ENCODE measurements at regions not wholly inside any gene's neighbourhood (a gene's known extent, or its start where the extent isn't known, plus 50 kb on each side); places are given as distances from the start of the nearest gene placed in this dataset.

GRCh38 chr5:110019780-110020179, 330.1 kb downstream of the MAN2A1 start:
- Histone ChIP-seq H3K4me1 (no peaks in the 10 kb centered on the region), H3K27ac (no peak overlapping the region), H3K4me3 (no peak overlapping the region), H3K36me3 (no peaks in the 10 kb centered on the region), H3K27me3 (no peaks in the 10 kb centered on the region), H3K9me3 (no peaks in the 10 kb centered on the region)
- 87 to 91% methylated on average over 4 of the region's 4 CpGs for WGBS, 2 donors
- no peak for DNase-seq (ENCODE audit: low spot score in 2 of 2)
- TF ChIP-seq, protein P1, sequence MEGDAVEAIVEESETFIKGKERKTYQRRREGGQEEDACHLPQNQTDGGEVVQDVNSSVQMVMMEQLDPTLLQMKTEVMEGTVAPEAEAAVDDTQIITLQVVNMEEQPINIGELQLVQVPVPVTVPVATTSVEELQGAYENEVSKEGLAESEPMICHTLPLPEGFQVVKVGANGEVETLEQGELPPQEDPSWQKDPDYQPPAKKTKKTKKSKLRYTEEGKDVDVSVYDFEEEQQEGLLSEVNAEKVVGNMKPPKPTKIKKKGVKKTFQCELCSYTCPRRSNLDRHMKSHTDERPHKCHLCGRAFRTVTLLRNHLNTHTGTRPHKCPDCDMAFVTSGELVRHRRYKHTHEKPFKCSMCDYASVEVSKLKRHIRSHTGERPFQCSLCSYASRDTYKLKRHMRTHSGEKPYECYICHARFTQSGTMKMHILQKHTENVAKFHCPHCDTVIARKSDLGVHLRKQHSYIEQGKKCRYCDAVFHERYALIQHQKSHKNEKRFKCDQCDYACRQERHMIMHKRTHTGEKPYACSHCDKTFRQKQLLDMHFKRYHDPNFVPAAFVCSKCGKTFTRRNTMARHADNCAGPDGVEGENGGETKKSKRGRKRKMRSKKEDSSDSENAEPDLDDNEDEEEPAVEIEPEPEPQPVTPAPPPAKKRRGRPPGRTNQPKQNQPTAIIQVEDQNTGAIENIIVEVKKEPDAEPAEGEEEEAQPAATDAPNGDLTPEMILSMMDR (IDR thresholded peaks at IDR 0.05), result no peak
- TF ChIP-seq EP300 (IDR thresholded peaks at IDR 0.05) (no peak), POLR2A (IDR thresholded peaks at IDR 0.05) (no peak)

- 85 to 93% methylated on average over 3 of the region's 3 CpGs for WGBS, 2 donors
- no peaks in the 10 kb centered on the region for H3K27me3 ChIP-seq
- DNase-seq (ENCODE audit: low spot score in 2 of 2), result no peak
- H3K4me3 ChIP-seq, result no peak overlapping the region
- no peaks in the 10 kb centered on the region for H3K9me3 ChIP-seq
- no peaks in the 10 kb centered on the region for H3K4me1 ChIP-seq
- no peak overlapping the region for H3K27ac ChIP-seq
- TF ChIP-seq EP300 (IDR thresholded peaks at IDR 0.05), result no peak
- TF ChIP-seq, protein P1 (IDR thresholded peaks at IDR 0.05), result no peak
- TF ChIP-seq POLR2A (IDR thresholded peaks at IDR 0.05), result no peak
- H3K36me3 ChIP-seq, result no peaks in the 10 kb centered on the region
Observed at GRCh38 chr5:110021251-110021650, 331.5 kb downstream of the MAN2A1 start.

DNA sequence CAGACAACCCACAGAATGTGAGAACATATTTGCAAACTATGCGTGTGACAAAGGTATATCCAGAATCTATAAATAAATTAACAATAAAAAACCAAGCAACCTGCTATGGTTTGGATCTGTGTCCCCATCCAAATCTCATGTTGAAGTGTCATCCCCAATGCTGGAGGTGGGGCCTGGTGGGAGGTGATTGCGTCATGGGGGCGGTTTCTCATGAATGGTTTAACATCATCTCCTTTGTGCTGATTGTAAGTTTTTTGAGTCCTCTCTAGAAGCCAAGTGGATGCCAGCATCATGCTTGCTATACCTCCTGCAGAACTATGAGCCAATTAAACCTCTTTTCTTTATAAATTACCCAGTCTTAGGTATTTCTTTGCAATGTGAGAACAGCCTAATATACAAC, 335.4 kb downstream of the MAN2A1 start:
- Histone ChIP-seq H3K27me3 (no peaks in the 10 kb centered on the region), H3K4me3 (no peak overlapping the region), H3K4me1 (no peaks in the 10 kb centered on the region), H3K27ac (no peak overlapping the region), H3K36me3 (no peaks in the 10 kb centered on the region), H3K9me3 (no peaks in the 10 kb centered on the region)
- DNase-seq (ENCODE audit: low spot score in 2 of 2), result no peak
- TF ChIP-seq, protein P1 (IDR thresholded peaks at IDR 0.05), result no peak
- TF ChIP-seq EP300 (IDR thresholded peaks at IDR 0.05), result no peak
- TF ChIP-seq POLR2A (IDR thresholded peaks at IDR 0.05), result no peak
- 93 to 94% methylated on average over 3 of the region's 3 CpGs for WGBS, 2 donors

GRCh38 chr5:110027527-110028322, 338.0 kb downstream of the MAN2A1 start:
- TF ChIP-seq, protein P1 (IDR thresholded peaks at IDR 0.05), result no peak
- TF ChIP-seq EP300 (IDR thresholded peaks at IDR 0.05), result no peak
- no peak for TF ChIP-seq POLR2A (IDR thresholded peaks at IDR 0.05)
- no peaks in the 10 kb centered on the region for H3K9me3 ChIP-seq
- H3K27ac ChIP-seq, result no peak overlapping the region
- DNase-seq (ENCODE audit: low spot score in 2 of 2), result no peak
- 34 to 55% methylated on average over 1 of the region's 1 CpG for WGBS, 2 donors
- no peaks in the 10 kb centered on the region for H3K4me1 ChIP-seq
- H3K36me3 ChIP-seq, result no peaks in the 10 kb centered on the region
- no peaks in the 10 kb centered on the region for H3K27me3 ChIP-seq
- H3K4me3 ChIP-seq, result no peak overlapping the region

DNA sequence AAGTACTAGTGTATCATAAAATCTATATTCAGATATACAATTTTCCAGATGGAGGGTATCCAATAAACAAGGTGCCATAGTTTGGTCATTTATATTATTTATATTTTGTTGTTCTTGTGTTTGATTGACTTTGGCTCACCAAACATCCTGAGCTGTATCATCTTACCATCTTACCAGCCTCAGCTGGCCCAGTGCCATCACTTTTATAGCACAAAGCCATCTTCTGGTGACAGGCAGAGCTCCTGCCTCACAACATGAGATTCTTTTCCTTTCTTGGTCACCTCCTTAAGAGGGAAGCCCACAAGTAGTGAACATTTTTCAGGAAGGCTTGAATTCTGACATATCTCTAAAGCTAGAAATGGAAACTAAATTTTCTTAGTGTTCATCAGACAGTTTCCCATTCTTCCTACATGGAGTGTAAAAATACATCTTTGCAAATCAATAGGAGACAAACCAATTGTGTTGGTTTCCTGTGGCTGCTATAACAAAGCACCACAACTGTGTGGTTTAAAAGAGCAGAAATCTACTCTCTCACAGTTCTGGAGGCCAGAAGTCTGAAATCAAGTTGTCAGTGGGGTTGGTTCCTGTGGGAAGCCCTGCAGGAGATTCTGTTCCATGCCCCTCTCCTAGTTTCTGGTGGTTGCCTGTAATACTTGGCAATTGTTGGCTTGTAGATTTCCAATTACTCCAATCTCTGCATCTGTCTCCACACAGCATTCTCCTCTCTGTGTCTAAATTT, 341.8 kb downstream of the MAN2A1 start:
- Histone ChIP-seq H3K27me3 (no peaks in the 10 kb centered on the region), H3K27ac (no peak overlapping the region), H3K4me1 (no peaks in the 10 kb centered on the region), H3K9me3 (no peaks in the 10 kb centered on the region), H3K4me3 (no peak overlapping the region), H3K36me3 (no peaks in the 10 kb centered on the region)
- TF ChIP-seq EP300 (IDR thresholded peaks at IDR 0.05) (no peak), POLR2A (IDR thresholded peaks at IDR 0.05) (no peak)
- TF ChIP-seq, protein P1 (IDR thresholded peaks at IDR 0.05), result no peak
- no peak for DNase-seq (ENCODE audit: low spot score in 2 of 2)
